Pancreas (tissue), 10 donors: ENCODE measurements at regions not wholly inside any gene's neighbourhood (a gene's known extent, or its start where the extent isn't known, plus 50 kb on each side); places are given as distances from the start of the nearest gene placed in this dataset.
A peak's percentile ranks its signal among the peaks of the same experiment; 100 is the strongest.

ENCODE experiments used
- ATAC-seq, 4 donors: fragments of 200-7000 bp; cut with Tn5 transposase; one replicate each; pipeline versions ENCODE4 v1.8.0 to v1.9.1; 2020; ENCODE audit warnings: mild to moderate bottlenecking in 4 of 4, moderate library complexity in 4 of 4
- DNase-seq, 6 donors: peaks; one replicate each; pipeline ENCODE4 v3.0.0-alpha.2; 2020
- FAIRE-seq: peaks from 2 replicates; lab custom pipeline; 2012; peaks lifted over from hg19 to GRCh38; lab: Jason Lieb, UNC
- H3K27ac ChIP-seq, 4 donors: fragments of 200-600 bp; sonication (generic); 1 replicate in 3 of 4; 2 replicates in 1 of 4; pipeline versions ENCODE4 v1.5.0 to v1.8.0; 2020
- H3K27me3 ChIP-seq, 4 donors: fragments of 200-600 bp; one replicate each; pipeline ENCODE4 v1.8.0; 2021
- H3K36me3 ChIP-seq, 3 donors: fragments of 200-600 bp; sonication (generic) in 1 of 3; one replicate each; pipeline versions ENCODE4 v1.5.0 to v1.8.0; 2020 to 2021
- H3K4me1 ChIP-seq, 3 donors: fragments of 200-600 bp; one replicate each; pipeline ENCODE4 v1.8.0; 2021
- H3K4me3 ChIP-seq, 4 donors: fragments of 200-600 bp; sonication (generic) in 2 of 4; one replicate each; pipeline versions ENCODE4 v1.5.0 to v1.8.0; 2020 to 2021
- H3K9me3 ChIP-seq, 4 donors: fragments of 200-600 bp; one replicate each; pipeline ENCODE4 v1.8.0; 2021
- CTCF ChIP-seq, 4 donors: fragments of 200-600 bp; sonication (generic) in 3 of 4; IDR thresholded peaks; one replicate each; pipeline versions ENCODE4 v1.5.0 to v1.8.0; 2021; ENCODE audit warnings: antibody characterized with exemption in 4 of 4
- WGBS, 2 donors: extraction: QIAGEN DNeasy Blood & Tissue Kit; methylation state at CpG; one replicate each; pipeline ENCODE4 v1.1.7; 2013; 5-methylcytosine and 5-hydroxymethylcytosine counted together
- intact Hi-C, 3 donors: fragments of 100-400 bp; cut with DNase I; formaldehyde crosslinking; loops; one replicate each; pipeline versions ENCODE4 v1.11.1 to v1.14.2; 2022
- donor health status: healthy with polysubstance abuse.
- donor health status: DM: no; HTN: no; CAD: no; lungs with moderate emphysema.
- donor health status: DM: no; HTN: no; CAD: no.
- donor health status: control.
- donor health status: control.
- donor health status: Bipolar disorder and iron deficiency.
- donor health status: DM: yes; HTN: yes; CAD: no.
- donor health status: DM: no; HTN: no; CAD: no.
- donor health status: DM: no; HTN: no; CAD: no.
- donor health status: DM: yes; HTN: yes; CAD: no.

GRCh38 chr13:99721606-99722337, 220.5 kb downstream of the TM9SF2 start:
- intact Hi-C loops: no loop called here
- Histone ChIP-seq H3K4me1 (peaks cover 5 to 10% (median 9%) of the 10 kb centered on the region in 3 donors), H3K27me3 (no peaks in the 10 kb centered on the region), H3K9me3 (no peaks in the 10 kb centered on the region), H3K27ac (no peak overlapping the region), H3K36me3 (no peaks in the 10 kb centered on the region), H3K4me3 (no peak overlapping the region)
- FAIRE-seq (no peak), ATAC-seq (peak in 1 of 4 donors; percentile 32), DNase-seq (no peak)
- WGBS, 2 donors: 91 to 96% methylated on average over 4 of the region's 4 CpGs
- no peak for TF ChIP-seq CTCF (IDR thresholded peaks at IDR 0.05)

- H3K27ac ChIP-seq: no peak overlapping the region
- DNase-seq: no peak
- no peak for TF ChIP-seq CTCF (IDR thresholded peaks at IDR 0.05)
- peaks cover 3 to 10% (median 4%) of the 10 kb centered on the region in 3 donors for H3K4me1 ChIP-seq
- intact Hi-C loops: no loop called here
- 75 to 82% methylated on average over 2 of the region's 2 CpGs for WGBS, 2 donors
- no peaks in the 10 kb centered on the region for H3K36me3 ChIP-seq
- no peak for ATAC-seq
- no peaks in the 10 kb centered on the region for H3K27me3 ChIP-seq
- no peak overlapping the region for H3K4me3 ChIP-seq
- no peak for FAIRE-seq
- no peaks in the 10 kb centered on the region for H3K9me3 ChIP-seq
Observed at GRCh38 chr13:99717959-99718674, 216.8 kb downstream of the TM9SF2 start.

- WGBS, 2 donors: 86 to 95% methylated on average over 4 of the region's 4 CpGs
- intact Hi-C loops: no loop called here
Observed at GRCh38 chr13:99709134-99709533, 207.9 kb downstream of the TM9SF2 start.

GRCh38 chr13:99704390-99704789, 203.1 kb downstream of the TM9SF2 start:
- no peaks in the 10 kb centered on the region for H3K36me3 ChIP-seq
- no peak for FAIRE-seq
- TF ChIP-seq CTCF (IDR thresholded peaks at IDR 0.05): no peak
- no peak for DNase-seq
- H3K9me3 ChIP-seq: no peaks in the 10 kb centered on the region
- 54 to 72% methylated on average over 4 of the region's 4 CpGs for WGBS, 2 donors
- H3K4me3 ChIP-seq: no peak overlapping the region
- intact Hi-C loops: no loop called here
- H3K27me3 ChIP-seq: no peaks in the 10 kb centered on the region
- H3K27ac ChIP-seq: no peak overlapping the region
- ATAC-seq: no peak
- no peaks in the 10 kb centered on the region for H3K4me1 ChIP-seq

More at GRCh38 chr13:99709134-99709533, 207.9 kb downstream of the TM9SF2 start:
- no peak for FAIRE-seq
- no peak overlapping the region for H3K4me3 ChIP-seq
- ATAC-seq: no peak
- H3K27me3 ChIP-seq: no peaks in the 10 kb centered on the region
- no peak for DNase-seq
- H3K27ac ChIP-seq: no peak overlapping the region
- H3K9me3 ChIP-seq: no peaks in the 10 kb centered on the region
- no peaks in the 10 kb centered on the region for H3K36me3 ChIP-seq
- no peaks in the 10 kb centered on the region for H3K4me1 ChIP-seq
- TF ChIP-seq CTCF (IDR thresholded peaks at IDR 0.05): no peak

DNA sequence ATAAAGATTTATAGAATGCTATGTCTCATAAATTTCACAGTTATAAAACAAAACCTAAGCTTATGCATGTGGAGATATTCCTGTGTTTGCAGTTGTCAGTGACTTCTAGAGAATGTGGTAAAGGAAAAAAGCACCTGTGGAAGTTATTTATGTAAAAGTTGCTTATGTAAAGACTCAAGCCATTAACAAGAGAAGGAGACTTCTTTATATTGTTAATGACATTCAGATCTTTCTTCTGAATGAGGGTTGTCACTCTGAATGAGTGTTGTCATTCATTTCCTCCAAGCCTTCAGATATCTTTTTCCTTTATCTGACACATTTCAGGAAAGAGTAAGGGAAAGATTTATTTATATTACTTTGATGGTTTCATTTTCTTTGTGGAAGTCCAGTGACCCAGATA, 202.6 kb downstream of the TM9SF2 start:
- no peak overlapping the region for H3K27ac ChIP-seq
- H3K4me1 ChIP-seq: no peaks in the 10 kb centered on the region
- no peak for TF ChIP-seq CTCF (IDR thresholded peaks at IDR 0.05)
- intact Hi-C loops: no loop called here
- FAIRE-seq (no peak), ATAC-seq (no peak), DNase-seq (no peak)
- H3K36me3 ChIP-seq: no peaks in the 10 kb centered on the region
- no peaks in the 10 kb centered on the region for H3K9me3 ChIP-seq
- no peaks in the 10 kb centered on the region for H3K27me3 ChIP-seq
- no peak overlapping the region for H3K4me3 ChIP-seq
